Motor neuron (in vitro differentiated cells): ENCODE measurements at regions not wholly inside any gene's neighbourhood (a gene's known extent, or its start where the extent isn't known, plus 50 kb on each side); places are given as distances from the start of the nearest gene placed in this dataset.
A peak's percentile ranks its signal among the peaks of the same experiment; 100 is the strongest.

Experiments used
- ATAC-seq, 8 experiments: fragments of 200-7000 bp; cut with Tn5 transposase; replicated peaks in 6 of 8; 2 replicates each; pipeline ENCODE4 v1.8.0; 2021; ENCODE audit warnings: mild to moderate bottlenecking in 8 of 8, moderate library complexity in 8 of 8
- H3K27ac ChIP-seq, 2 donors: fragments of 250-450 bp; sonication (Bioruptor Pico); 2 replicates each; pipeline ENCODE4 v1.9.0; 2021; ENCODE audit warnings: antibody characterized with exemption in 2 of 2, mild to moderate bottlenecking in 2 of 2, moderate library complexity in 1 of 2
- H3K4me1 ChIP-seq, 2 donors: fragments of 250-450 bp; sonication (Bioruptor Pico); replicated peaks in 1 of 2; 2 replicates each; pipeline ENCODE4 v1.6.1; 2021; ENCODE audit warnings: antibody characterized with exemption in 2 of 2, mild to moderate bottlenecking in 2 of 2, moderate library complexity in 1 of 2
- H3K4me3 ChIP-seq, 5 donors: fragments of 250-450 bp; sonication (Bioruptor Pico); 2 replicates each; pipeline ENCODE4 v1.9.0; 2021; ENCODE audit warnings: antibody characterized with exemption in 5 of 5, mild to moderate bottlenecking in 5 of 5, moderate library complexity in 4 of 5
- WGBS, 10 experiments: fragments of 450-650 bp; shearing (Covaris generic); methylation state at CpG; one replicate each; pipeline ENCODE4 v1.0.0; 2022; 5-methylcytosine and 5-hydroxymethylcytosine counted together
- in situ Hi-C, 9 experiments: fragments of 400-800 bp; cut with MboI; loops; one replicate each; pipeline ENCODE4 v1.15.0; 2021; ENCODE audit warnings: low sequenced_read_pairs in 9 of 9, low pct_unique_long_range_greater_than_20kb in 2 of 9; ENCODE audit not compliant: unreplicated experiment in 9 of 9

- Histone ChIP-seq H3K4me3 (no peak overlapping the region), H3K4me1 (peaks cover 2 to 4% of the 10 kb centered on the region in 2 donors), H3K27ac (no peak overlapping the region)
- ATAC-seq = no peak
- in situ Hi-C loops = no loop called here
- WGBS, 10 experiments = 0 to 100% (median 81%) methylated on average over 1 to 2 of the region's 2 CpGs; no CpG with 5 or more reads in 1 of the 10 experiments
Measured at GRCh38 chr5:152882621-152883020, 477.5 kb upstream of the NMUR2 start.

DNA sequence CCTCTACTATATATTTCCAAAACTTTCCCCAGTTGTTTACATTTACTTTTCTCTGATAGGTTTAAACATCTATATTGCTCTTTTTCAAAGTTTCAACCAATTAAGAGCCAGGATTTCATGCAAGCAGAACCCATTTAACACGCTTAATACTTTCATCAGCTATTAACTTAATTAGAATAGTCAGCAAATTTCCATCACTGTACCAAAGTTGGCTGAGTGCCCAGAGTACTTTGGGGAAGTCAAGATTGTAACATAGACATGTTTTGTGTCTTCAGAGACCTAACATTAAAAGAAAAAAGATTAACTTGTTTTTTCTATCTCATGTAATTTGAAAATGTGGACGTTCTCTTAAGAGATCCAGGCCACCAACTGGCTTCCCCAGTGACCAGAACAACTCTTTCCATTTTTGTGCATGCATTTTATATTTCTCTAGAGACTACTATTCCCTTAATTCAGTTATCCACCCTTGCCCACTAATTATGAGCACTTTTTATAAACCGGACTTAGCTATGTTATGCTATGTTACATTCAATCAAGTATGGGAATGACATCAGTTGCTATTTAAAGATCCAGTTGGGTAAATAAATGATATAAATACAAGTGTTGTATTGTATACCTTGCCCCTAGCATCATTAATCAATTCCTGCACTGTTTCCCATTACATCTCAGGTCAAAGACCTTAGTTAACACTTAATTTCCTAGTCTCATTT lies 478.1 kb upstream of the NMUR2 start:
- in situ Hi-C loops = no loop called here
- Histone ChIP-seq H3K27ac (no peak overlapping the region), H3K4me1 (peaks cover 2 to 4% of the 10 kb centered on the region in 2 donors), H3K4me3 (no peak overlapping the region)
- WGBS, 10 experiments = 0 to 93% (median 46%) methylated on average over 1 to 3 of the region's 3 CpGs
- ATAC-seq = peak in 3 of 8 experiments; percentile 43 to 65 (median 53)

DNA sequence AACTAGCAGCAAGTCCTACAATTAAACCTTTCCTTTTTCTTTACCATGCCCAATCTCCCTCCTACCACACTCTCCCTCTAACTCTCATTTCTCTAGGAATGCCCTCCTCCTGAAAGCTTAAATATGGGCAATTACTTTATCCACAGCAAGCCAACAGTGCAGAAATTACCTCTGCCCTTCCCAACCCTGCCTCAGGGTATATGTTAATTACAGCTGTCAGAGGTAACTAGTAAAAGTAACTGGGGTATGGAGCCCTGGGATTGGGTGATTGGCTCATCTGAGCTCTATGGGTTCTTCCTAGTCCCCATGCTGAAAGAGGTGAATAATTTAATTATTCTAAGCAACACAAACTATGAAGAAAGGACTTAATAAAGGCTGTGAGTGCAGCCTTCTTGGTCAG lies 478.9 kb upstream of the NMUR2 start:
- no peak for ATAC-seq
- Histone ChIP-seq H3K4me3 (no peak overlapping the region), H3K27ac (peak overlapping the region in 1 of 2 donors; percentile 19), H3K4me1 (peaks cover 2 to 4% of the 10 kb centered on the region in 2 donors)
- in situ Hi-C loops = no loop called here

DNA sequence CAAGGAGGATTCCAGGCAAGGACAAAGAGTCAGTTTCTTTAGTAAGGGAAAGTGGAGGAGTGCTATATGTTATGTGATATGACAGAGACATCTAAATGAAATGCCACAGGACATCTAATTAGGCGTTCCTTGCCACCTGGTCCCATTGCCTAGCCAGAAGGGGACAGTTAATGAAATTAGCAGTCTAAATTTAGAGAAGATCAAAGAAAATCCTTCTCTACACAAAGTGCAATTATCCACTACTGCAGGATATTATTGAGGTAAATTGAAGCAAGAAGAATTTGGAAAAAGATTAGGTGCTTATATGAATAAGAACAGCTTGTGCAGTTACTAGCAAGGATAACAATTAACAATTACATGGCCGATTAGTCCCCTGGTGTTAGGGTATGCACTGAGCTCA lies 495.3 kb upstream of the NMUR2 start:
- H3K4me1 ChIP-seq = peaks cover 0 to 11% of the 10 kb centered on the region in 2 donors
- H3K4me3 ChIP-seq = no peak overlapping the region
- 0 to 100% (median 51%) methylated on average over 1 to 2 of the region's 2 CpGs for WGBS, 10 experiments
- in situ Hi-C loops = no loop called here
- ATAC-seq = peak in 1 of 8 experiments; percentile 24
- no peak overlapping the region for H3K27ac ChIP-seq

GRCh38 chr5:152901754-152902153 lies 496.7 kb upstream of the NMUR2 start:
- in situ Hi-C loops = no loop called here
- peaks cover 0 to 11% of the 10 kb centered on the region in 2 donors for H3K4me1 ChIP-seq
- no peak overlapping the region for H3K27ac ChIP-seq
- 0 to 100% (median 73%) methylated on average over 1 to 2 of the region's 2 CpGs; no CpG with 5 or more reads in 1 of the 10 experiments for WGBS, 10 experiments
- no peak overlapping the region for H3K4me3 ChIP-seq
- no peak for ATAC-seq

DNA sequence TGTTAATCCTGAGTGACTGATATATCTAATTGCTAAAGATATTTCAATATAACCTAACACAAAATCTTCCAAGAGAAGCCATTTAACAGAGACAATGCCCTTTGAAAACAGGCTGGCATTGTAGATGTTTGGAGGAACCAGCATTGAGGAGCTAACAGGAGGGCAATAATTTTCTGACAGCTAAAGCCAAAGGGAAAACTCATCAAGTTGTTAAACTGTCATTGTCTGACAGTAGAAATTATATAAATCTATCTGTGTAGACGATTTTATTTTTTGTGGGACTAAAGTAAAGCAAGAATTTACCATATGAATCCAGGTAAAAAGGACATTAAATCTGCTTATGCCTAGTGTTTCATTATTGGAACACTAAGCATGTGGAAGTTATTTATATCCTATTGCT lies 500.2 kb upstream of the NMUR2 start:
- in situ Hi-C loops = no loop called here
- ATAC-seq = no peak
- peaks cover 0 to 5% of the 10 kb centered on the region in 2 donors for H3K4me1 ChIP-seq
- H3K27ac ChIP-seq = no peak overlapping the region
- no peak overlapping the region for H3K4me3 ChIP-seq
- 0 to 71% (median 18%) methylated on average over 1 of the region's 1 CpG; no CpG with 5 or more reads in 1 of the 10 experiments for WGBS, 10 experiments

- no peaks in the 10 kb centered on the region for H3K4me1 ChIP-seq
- in situ Hi-C loops = no loop called here
- ATAC-seq = no peak
- H3K4me3 ChIP-seq = no peak overlapping the region
- H3K27ac ChIP-seq = no peak overlapping the region
- 0 to 95% (median 70%) methylated on average over 3 to 5 of the region's 5 CpGs; no CpG with 5 or more reads in 1 of the 10 experiments for WGBS, 10 experiments
Measured at GRCh38 chr5:152907488-152908245, 502.6 kb upstream of the NMUR2 start.

- Histone ChIP-seq H3K4me1 (no peaks in the 10 kb centered on the region), H3K4me3 (no peak overlapping the region), H3K27ac (no peak overlapping the region)
- no peak for ATAC-seq
- in situ Hi-C loops = no loop called here
- 0 to 100% (median 69%) methylated on average over 1 to 4 of the region's 4 CpGs for WGBS, 10 experiments
Measured at GRCh38 chr5:152912924-152913323, 507.8 kb upstream of the NMUR2 start.

DNA sequence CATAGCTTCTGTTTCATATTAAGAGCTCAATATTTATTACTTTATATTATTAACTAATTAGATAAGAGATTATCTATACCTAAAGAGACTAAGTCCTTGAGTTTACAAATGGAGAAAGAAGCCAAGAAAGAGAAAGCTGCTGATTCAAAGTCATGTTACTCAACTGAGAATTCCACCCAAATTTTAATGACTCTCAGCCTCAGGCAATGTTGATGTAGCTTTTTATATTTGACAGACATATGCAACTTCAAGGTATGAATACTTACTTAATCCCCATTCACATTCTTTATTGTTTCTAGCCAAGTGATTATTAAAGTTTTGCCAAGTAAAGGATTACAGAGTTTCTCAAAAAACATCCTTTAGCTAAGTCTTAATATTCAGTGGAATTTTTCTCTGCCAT lies 527.5 kb upstream of the NMUR2 start:
- Histone ChIP-seq H3K4me1 (no peaks in the 10 kb centered on the region), H3K4me3 (no peak overlapping the region), H3K27ac (no peak overlapping the region)
- in situ Hi-C loops = no loop called here
- ATAC-seq = peak in 2 of 8 experiments; percentile 74 to 76

DNA sequence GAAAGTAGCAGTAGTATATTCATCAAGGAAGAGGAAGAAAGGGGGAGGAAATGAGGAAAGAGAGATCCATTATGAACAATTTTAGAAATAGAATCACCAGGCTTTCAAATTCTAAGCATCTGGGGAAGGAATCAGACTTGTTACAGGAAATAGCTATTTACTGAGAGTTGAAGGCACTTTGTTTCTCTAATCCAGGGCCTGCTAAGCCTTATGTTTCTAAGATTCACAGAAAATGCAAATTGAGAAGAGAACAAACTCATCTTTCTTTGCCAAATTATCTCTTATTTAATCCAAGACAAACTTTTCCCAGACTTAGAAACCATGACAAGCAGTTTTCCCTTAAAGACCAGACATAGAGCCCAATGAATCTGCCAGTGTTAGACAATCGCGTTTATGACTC lies 528.0 kb upstream of the NMUR2 start:
- Histone ChIP-seq H3K4me3 (no peak overlapping the region), H3K27ac (no peak overlapping the region), H3K4me1 (no peaks in the 10 kb centered on the region)
- ATAC-seq = peak in 1 of 8 experiments; percentile 48
- in situ Hi-C loops = no loop called here
- 0 to 75% (median 47%) methylated on average over 2 of the region's 2 CpGs; no CpG with 5 or more reads in 2 of the 10 experiments for whole genome bisulfite sequencing, 10 experiments

DNA sequence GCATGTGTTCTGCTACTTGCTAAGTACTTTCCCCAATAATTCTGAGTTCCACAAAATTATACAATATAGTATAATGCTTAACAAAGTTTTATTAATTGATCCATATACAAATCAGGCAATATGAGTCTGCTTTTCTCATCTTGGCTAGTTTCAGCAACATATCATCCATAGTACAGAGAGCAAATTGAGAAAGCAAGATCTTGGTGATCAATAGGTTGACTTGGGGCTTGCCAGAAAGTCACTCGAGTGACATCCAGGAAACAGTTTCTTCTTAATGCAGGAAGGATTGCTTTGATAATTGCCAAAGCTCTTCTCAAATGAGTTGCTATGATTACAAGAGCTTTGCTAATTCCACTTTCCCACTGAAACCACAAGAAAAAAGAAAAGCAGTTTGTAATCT lies 533.6 kb upstream of the NMUR2 start:
- in situ Hi-C loops = no loop called here
- Histone ChIP-seq H3K4me1 (no peaks in the 10 kb centered on the region), H3K27ac (no peak overlapping the region), H3K4me3 (no peak overlapping the region)
- 0 to 100% (median 85%) methylated on average over 1 of the region's 1 CpG; no CpG with 5 or more reads in 4 of the 10 experiments for WGBS, 10 experiments
- ATAC-seq = no peak

DNA sequence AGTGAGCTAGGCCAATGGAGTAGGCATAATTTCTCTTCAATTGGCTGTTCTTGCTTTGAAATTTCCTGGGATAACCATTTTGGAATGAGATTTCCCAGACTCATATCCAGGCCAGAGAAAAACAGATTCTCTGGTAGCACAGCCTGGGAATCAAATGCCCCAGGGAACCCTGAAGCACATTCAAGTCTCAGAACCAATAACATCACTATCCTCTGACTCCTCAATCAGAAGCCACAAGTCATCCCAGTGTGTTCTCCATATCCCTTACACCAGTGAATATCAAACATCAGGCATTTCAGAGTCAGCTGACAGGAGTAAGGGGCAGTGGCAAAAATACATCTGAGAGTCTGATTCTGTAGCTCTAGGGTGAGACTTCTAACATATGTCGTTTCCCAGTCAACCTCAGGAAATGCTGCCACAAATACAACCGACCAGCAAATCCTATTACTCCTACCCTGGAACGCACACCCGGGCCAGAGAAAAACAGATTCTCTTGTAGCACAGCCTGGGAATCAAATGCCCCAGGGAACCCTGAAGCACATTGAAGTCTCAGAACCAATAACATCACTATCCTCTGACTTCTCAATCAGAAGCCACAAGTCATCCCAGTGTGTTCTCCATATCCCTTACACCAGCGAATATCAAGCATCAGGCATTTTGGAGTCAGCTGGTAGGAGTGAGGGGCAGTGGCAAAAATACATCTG lies 537.7 kb upstream of the NMUR2 start:
- 0 to 100% (median 79%) methylated on average over 1 to 5 of the region's 5 CpGs; no CpG with 5 or more reads in 4 of the 10 experiments for WGBS, 10 experiments
- ATAC-seq = no peak
- Histone ChIP-seq H3K4me3 (no peak overlapping the region), H3K27ac (no peak overlapping the region), H3K4me1 (no peaks in the 10 kb centered on the region)
- in situ Hi-C loops = no loop called here

GRCh38 chr5:152953788-152954483 lies 536.5 kb upstream of the GRIA1 start:
- Histone ChIP-seq H3K27ac (no peak overlapping the region), H3K4me1 (no peaks in the 10 kb centered on the region), H3K4me3 (no peak overlapping the region)
- ATAC-seq = no peak
- 24 to 97% (median 86%) methylated on average over 2 to 8 of the region's 8 CpGs for WGBS, 10 experiments
- in situ Hi-C loops = no loop called here
